ENCODE measurements at regions not wholly inside any gene's neighbourhood (a gene's known extent, or its start where the extent isn't known, plus 50 kb on each side); places are given as distances from the start of the nearest gene placed in this dataset.
A peak's percentile ranks its signal among the peaks of the same experiment; 100 is the strongest.
"Not testable (repeated sequence)": the region's sequence is repeated elsewhere in the genome, so short reads cannot be mapped to it uniquely, and the experiment has no call there.

GRCh38 chr2:176826984-176827668 is 385.5 kb upstream of the HNRNPA3 start:
- DNase-seq: no peak

DNA sequence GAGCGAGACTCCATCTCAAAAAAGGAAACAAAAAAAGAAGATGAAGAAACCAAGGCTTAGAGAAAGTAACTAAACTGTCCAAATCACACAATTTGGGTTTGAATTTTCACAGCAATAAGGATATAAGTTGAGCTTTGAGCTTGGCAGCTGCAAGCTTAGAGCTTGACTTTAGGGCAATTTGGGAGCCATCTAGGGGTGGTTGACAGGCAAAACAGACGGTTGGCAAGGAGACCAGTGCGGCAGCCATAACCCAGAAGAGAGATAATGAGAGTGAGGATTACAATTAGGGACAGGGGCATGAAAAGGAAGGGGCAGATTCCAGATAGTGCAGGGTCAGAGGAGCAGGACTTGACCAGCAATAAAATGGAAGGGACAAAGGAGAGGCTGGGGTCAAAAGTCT is 382.2 kb upstream of the HNRNPA3 start:
- DNase-seq: peak; percentile 6

DNA sequence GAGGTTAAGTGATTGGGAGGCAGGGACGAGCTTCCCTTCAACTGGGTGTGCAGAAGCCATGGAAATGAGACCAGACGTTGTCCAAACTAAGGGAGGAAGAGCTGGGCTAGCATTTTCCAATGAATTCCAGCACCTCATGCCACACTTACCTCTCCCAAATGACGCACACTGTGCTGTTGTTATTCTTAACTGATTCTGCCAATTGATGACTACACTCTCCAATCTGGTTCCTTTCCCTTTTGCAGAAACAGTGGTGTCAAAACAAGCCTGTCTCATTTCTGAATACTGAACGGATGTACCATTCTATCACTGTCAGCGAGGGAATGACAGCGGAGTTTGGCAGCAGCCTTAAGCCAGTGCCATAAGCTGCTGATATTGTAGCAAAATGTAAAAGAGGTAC is 380.5 kb upstream of the HNRNPA3 start:
- no peak for DNase-seq

- DNase-seq: no peak
Observed at GRCh38 chr2:176833671-176834070, 378.9 kb upstream of the HNRNPA3 start.

GRCh38 chr2:176834226-176834625 is 378.4 kb upstream of the HNRNPA3 start:
- DNase-seq: no peak

DNA sequence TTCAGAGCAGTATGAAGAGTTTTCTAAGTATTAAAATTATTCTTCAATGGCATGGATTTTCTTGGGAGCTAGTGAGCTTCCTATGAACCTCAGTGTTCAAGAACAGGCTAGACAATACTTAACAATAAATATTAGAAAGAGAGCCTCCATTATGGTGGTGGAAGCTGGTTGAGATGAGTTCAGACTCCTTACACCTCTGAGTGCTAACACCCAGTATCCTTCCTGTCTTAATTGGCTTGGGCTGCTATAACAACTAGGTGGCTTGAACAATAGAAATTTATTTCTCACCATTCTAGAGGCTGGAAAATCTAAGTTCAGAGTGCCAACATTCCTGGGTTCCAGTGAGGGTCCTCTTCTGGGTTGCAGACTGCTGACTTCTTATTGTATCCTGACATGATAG is 369.4 kb upstream of the HNRNPA3 start:
- no peak for DNase-seq

- DNase-seq: no peak
Observed at GRCh38 chr2:176844461-176844860, 368.1 kb upstream of the HNRNPA3 start.

- DNase-seq: no peak
Observed at GRCh38 chr2:176845718-176846117, 366.9 kb upstream of the HNRNPA3 start.

GRCh38 chr2:176847575-176847974 is 365.0 kb upstream of the HNRNPA3 start:
- no peak for DNase-seq

GRCh38 chr2:176848844-176849243 is 363.8 kb upstream of the HNRNPA3 start:
- no peak for DNase-seq

GRCh38 chr2:176851200-176851888 is 361.2 kb upstream of the HNRNPA3 start:
- no peak for DNase-seq

DNA sequence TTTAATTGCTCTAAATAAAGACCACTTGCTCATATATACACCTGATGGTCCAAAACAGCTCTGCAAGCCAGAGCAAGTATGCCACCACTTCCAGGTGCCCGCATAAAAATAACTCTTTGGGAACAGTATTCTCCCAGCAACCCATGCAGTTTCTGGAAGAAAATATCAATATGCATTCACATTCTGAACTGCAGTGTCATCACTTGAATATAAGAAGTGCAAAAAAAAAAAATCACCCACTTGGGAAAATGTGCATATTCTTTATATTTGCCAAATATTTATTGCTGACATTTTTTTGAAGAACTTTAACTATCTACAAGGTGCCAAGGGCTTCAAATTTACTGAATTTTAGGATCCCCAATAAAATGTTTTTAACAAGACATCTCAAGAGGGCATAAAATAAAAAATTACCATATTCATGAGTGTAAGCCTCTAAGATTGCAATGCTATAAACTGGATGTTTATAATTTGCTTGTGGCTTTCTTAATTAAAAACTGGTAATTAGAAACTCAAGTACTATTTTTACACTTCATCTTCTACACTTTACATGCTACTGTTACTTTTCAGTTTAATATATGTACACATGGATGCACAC is 360.6 kb upstream of the HNRNPA3 start:
- no peak for DNase-seq

- no peak for DNase-seq
Observed at GRCh38 chr2:176852667-176853066, 359.9 kb upstream of the HNRNPA3 start.

- DNase-seq: no peak
Observed at GRCh38 chr2:176854062-176854461, 358.5 kb upstream of the HNRNPA3 start.

DNA sequence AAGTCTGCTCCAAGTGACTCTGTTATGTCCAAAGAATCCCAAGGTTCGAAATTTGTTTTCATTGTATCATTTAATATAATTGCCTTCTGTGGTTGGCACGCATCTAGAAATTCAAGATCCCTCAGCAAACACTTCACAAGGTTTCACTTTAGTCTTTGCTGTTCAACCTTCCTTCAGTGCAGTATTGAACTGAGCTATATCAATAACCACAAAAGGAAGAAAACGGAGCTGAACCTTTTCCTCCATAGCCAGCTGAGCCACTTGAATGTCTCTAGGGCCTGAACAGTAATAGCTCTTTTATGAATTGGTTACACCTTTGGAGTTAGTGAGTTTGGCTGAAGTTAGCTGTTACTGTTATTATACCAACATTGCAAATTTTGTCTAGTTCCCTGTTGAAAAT is 357.7 kb upstream of the HNRNPA3 start:
- no peak for DNase-seq

DNA sequence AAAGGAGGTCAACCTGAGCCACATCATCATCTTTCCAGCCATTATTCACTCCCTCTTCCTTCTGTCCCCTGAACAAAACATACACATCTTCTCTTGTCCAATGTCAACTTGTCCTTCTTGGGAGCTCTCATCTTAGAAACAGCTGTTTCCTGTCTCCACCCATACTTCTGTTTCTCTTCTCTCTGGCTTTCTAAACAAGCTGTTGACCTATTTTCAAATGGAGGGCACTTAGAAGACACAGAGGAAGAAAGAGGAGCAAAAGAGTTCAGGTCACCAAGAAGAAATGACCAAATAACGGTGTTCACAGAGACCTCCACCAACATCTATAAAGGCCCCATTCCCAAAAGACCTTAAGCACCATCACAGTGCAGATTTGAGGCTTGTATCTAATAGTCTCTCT is 355.9 kb upstream of the HNRNPA3 start:
- no peak for DNase-seq

DNA sequence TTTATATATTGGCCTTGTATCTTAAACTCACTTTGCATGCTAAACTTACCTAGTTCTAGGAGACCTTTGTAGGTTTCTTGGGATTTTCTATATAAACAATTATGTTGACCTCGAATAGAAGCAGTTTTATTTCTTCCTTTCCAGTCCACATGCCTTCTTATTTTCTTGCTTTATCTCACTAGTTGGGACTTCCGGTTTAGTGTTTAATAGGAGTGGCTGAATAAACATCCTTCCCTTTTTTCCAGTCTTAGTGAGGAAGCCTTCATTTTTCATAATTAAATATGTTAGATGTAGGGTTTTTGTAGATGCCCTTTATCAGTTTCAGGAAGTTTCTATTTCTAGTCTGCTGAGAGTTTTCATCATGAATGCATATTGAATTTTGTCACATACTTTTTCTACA is 347.3 kb upstream of the HNRNPA3 start:
- DNase-seq: no peak

GRCh38 chr2:176872406-176872805 is 340.2 kb upstream of the HNRNPA3 start:
- DNase-seq: no peak

- DNase-seq: no peak
Observed at GRCh38 chr2:176873403-176873802, 339.2 kb upstream of the HNRNPA3 start.

DNA sequence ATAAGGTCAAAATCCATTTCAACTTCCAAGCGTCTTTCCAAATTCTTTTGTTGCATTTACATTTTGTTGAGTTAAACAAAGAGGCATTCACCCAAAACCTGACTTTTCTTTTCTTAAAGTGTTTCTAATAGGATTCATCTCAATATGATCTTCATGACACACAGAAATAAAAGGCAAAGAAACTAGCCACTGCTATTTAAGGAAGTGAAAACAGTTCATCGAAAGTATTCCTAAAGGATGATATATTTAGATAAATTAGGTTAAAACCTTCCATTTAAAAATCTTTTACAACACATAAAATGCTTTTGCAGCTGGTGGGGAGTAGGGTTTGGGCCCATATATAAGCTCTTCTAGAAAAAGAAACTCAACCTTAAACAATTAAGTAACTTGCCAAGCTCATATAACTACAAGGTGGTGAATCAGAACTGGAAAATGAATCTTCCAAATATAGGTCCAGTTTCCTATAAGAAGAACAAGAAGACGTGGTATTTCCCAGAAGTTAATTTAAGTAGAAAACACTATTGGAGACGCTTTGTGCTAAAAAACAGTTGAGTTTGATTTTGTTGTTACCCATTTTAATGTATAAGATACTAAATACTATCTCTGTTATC is 336.0 kb upstream of the HNRNPA3 start:
- no peak for DNase-seq

GRCh38 chr2:176879426-176879995 is 333.1 kb upstream of the HNRNPA3 start:
- DNase-seq: no peak

- DNase-seq: not testable (repeated sequence)
Observed at GRCh38 chr2:176882045-176882444, 330.5 kb upstream of the HNRNPA3 start.

DNA sequence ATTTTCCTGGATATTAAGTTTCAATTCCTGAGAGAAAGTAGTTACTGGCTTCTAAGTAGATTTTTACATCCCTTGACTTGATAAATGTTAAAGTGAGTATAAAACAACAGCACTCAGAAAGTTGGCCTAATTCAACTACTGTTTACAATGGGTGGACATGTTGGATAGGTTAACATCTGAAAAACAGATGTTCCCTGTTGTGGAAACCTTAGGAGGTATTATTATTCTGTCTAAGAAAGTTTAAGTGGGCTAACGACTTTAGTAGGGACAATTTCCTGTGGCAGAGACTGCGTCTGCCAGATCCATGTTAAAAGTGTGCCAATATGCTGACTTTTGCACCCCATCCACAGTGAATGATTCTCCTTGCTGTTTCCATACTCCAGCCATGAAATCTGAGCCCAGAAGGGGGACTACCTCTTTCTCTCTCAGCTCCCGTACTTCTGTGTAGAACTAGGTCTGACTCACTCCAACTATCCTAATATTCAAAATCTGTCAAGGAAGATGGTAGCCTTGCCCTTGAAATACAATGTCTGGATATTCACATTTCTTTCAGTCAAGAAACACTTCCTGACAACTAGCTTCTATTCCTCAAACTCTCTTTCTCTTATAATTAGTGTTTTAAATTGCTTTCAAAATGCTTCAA is 327.5 kb upstream of the HNRNPA3 start:
- DNase-seq: no peak
